Nephron progenitor cell (in vitro differentiated cells): ENCODE measurements at regions not wholly inside any gene's neighbourhood (a gene's known extent, or its start where the extent isn't known, plus 50 kb on each side); places are given as distances from the start of the nearest gene placed in this dataset.

ENCODE experiments used
- DNase-seq: peaks from one replicate; pipeline ENCODE4 v3.0.0; 2021
- H3K27ac Mint-ChIP-seq: 2 replicates; pipeline ENCODE4 v1.8.0; 2021; ENCODE audit warnings: mild to moderate bottlenecking, moderate library complexity, mixed read lengths
- H3K27me3 Mint-ChIP-seq: 2 replicates; pipeline ENCODE4 v1.8.0; 2021; ENCODE audit warnings: mild to moderate bottlenecking, low read depth, mixed read lengths; ENCODE audit not compliant: poor library complexity
- H3K36me3 Mint-ChIP-seq: 2 replicates; pipeline ENCODE4 v1.8.0; 2021; ENCODE audit warnings: low read depth, mixed read lengths
- H3K4me1 Mint-ChIP-seq: 2 replicates; pipeline ENCODE4 v1.8.0; 2021; ENCODE audit warnings: mixed read lengths
- H3K4me3 Mint-ChIP-seq: 2 replicates; pipeline ENCODE4 v1.8.0; 2021; ENCODE audit warnings: mild to moderate bottlenecking, moderate library complexity, mixed read lengths
- H3K9me3 Mint-ChIP-seq: 2 replicates; pipeline ENCODE4 v1.8.0; 2021; ENCODE audit warnings: mild to moderate bottlenecking, moderate library complexity, mixed read lengths
- CTCF ChIP-seq: fragments of 200-600 bp; sonication (generic); IDR thresholded peaks from 2 replicates; pipeline ENCODE4 v1.5.0; 2021; ENCODE audit warnings: antibody characterized with exemption

GRCh38 chr1:203926025-203926540, 64.7 kb downstream of the SNRPE start:
- no peak for TF ChIP-seq CTCF
- Mint-ChIP-seq H3K27ac (no peak overlapping the region), H3K36me3 (no peaks in the 10 kb centered on the region), H3K4me3 (no peak overlapping the region), H3K9me3 (peaks cover 4% of the 10 kb centered on the region), H3K4me1 (no peaks in the 10 kb centered on the region), H3K27me3 (no peaks in the 10 kb centered on the region)
- DNase-seq, result no peak

GRCh38 chr1:203929741-203930309, 68.4 kb downstream of the SNRPE start:
- H3K27me3 Mint-ChIP-seq, result no peaks in the 10 kb centered on the region
- H3K4me1 Mint-ChIP-seq, result no peaks in the 10 kb centered on the region
- no peak for DNase-seq
- H3K36me3 Mint-ChIP-seq, result no peaks in the 10 kb centered on the region
- H3K4me3 Mint-ChIP-seq, result no peak overlapping the region
- no peak for TF ChIP-seq CTCF
- no peak overlapping the region for H3K27ac Mint-ChIP-seq
- H3K9me3 Mint-ChIP-seq, result no peaks in the 10 kb centered on the region

- no peak overlapping the region for H3K4me3 Mint-ChIP-seq
- H3K27ac Mint-ChIP-seq, result no peak overlapping the region
- no peaks in the 10 kb centered on the region for H3K9me3 Mint-ChIP-seq
- no peaks in the 10 kb centered on the region for H3K4me1 Mint-ChIP-seq
- TF ChIP-seq CTCF, result no peak
- no peak for DNase-seq
- H3K36me3 Mint-ChIP-seq, result no peaks in the 10 kb centered on the region
- H3K27me3 Mint-ChIP-seq, result no peaks in the 10 kb centered on the region
Measured at GRCh38 chr1:203930342-203930741, 68.9 kb downstream of the SNRPE start.

GRCh38 chr1:203931953-203932352, 70.6 kb downstream of the SNRPE start:
- Mint-ChIP-seq H3K27me3 (no peaks in the 10 kb centered on the region), H3K4me1 (no peaks in the 10 kb centered on the region), H3K36me3 (no peaks in the 10 kb centered on the region), H3K27ac (no peak overlapping the region), H3K9me3 (no peaks in the 10 kb centered on the region), H3K4me3 (no peak overlapping the region)
- no peak for DNase-seq
- no peak for TF ChIP-seq CTCF

GRCh38 chr1:203932556-203932955, 71.2 kb downstream of the SNRPE start:
- Mint-ChIP-seq H3K27me3 (no peaks in the 10 kb centered on the region), H3K4me1 (no peaks in the 10 kb centered on the region), H3K36me3 (no peaks in the 10 kb centered on the region), H3K27ac (no peak overlapping the region), H3K9me3 (no peaks in the 10 kb centered on the region), H3K4me3 (no peak overlapping the region)
- no peak for TF ChIP-seq CTCF
- DNase-seq, result no peak

GRCh38 chr1:203934027-203934426, 72.6 kb downstream of the SNRPE start:
- H3K27ac Mint-ChIP-seq, result no peak overlapping the region
- H3K9me3 Mint-ChIP-seq, result no peaks in the 10 kb centered on the region
- H3K27me3 Mint-ChIP-seq, result no peaks in the 10 kb centered on the region
- DNase-seq, result no peak
- H3K36me3 Mint-ChIP-seq, result no peaks in the 10 kb centered on the region
- no peak for TF ChIP-seq CTCF
- no peak overlapping the region for H3K4me3 Mint-ChIP-seq
- H3K4me1 Mint-ChIP-seq, result no peaks in the 10 kb centered on the region
